Muscle of back (tissue), 3 donors: ENCODE measurements at regions not wholly inside any gene's neighbourhood (a gene's known extent, or its start where the extent isn't known, plus 50 kb on each side); places are given as distances from the start of the nearest gene placed in this dataset.
"Not testable (repeated sequence)": the region's sequence is repeated elsewhere in the genome, so short reads cannot be mapped to it uniquely, and the experiment has no call there.

Experiments
- DNase-seq, 3 donors: peaks; one replicate each; pipeline versions ENCODE4 v3.0.0 to v3.0.0-alpha.2; 2013

DNA sequence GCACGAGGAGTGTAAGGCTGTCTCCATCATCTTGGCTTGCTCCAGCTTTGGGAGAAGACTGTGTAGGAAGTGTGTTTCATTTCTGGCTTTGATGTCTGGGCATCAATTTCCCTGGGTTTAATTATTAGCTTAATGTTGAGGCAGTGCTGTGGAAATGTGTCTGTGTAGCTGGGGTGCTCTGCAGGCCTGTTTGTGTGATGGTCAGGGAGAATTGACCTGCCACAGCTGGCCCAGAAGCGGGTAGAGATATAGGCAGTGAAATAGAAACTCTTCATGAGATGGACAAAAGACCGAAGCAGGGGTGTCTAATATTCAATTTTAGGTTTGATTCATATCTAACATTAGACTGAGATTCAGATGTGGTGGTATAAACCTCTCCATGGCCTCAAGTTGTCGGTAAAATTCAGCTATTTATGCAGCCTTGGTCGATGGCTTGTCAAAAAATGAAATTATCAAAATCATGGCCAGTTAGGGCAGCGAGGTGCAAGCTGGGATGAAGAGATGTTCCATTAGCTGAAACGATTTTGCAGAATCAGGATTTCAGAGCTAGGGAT is 95.3 kb upstream of the SNX9 start:
- DNase-seq, result no peak

DNA sequence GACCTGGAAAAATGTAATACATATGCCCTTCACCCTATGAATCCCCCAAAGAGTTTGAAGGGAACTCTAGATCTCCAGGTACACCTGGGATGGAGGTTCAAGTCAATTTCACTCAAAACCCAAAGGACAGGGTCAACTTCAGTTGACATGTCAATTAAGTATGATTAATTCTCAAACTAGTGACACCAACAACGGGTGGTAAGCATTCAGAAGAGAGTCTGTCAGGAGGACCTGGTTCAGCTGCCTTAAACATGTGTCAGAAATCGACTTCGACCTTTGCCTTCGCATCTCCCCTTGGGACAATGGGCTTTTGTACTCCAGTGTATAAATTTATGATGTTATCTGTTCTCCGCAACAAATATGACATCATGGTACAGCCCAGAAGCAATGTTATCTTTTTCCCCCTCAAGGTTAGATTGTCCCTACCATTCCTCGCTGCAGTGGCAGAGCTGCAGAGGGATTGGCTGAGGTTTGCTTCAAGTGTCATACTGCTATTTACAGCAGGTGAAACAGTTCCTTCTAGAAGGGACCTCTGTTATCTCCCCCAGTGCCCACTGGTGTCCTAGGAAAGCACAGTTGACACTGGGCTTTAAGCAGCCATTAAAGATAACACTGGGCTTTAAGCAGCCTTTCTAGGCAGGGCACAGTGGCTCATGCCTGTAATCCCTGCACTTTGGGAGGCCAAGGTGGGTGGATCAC is 94.7 kb upstream of the SNX9 start:
- DNase-seq, result no peak

GRCh38 chr6:157731221-157731620 is 91.8 kb upstream of the SNX9 start:
- no peak for DNase-seq

GRCh38 chr6:157732007-157732406 is 91.0 kb upstream of the SNX9 start:
- DNase-seq, result no peak

DNA sequence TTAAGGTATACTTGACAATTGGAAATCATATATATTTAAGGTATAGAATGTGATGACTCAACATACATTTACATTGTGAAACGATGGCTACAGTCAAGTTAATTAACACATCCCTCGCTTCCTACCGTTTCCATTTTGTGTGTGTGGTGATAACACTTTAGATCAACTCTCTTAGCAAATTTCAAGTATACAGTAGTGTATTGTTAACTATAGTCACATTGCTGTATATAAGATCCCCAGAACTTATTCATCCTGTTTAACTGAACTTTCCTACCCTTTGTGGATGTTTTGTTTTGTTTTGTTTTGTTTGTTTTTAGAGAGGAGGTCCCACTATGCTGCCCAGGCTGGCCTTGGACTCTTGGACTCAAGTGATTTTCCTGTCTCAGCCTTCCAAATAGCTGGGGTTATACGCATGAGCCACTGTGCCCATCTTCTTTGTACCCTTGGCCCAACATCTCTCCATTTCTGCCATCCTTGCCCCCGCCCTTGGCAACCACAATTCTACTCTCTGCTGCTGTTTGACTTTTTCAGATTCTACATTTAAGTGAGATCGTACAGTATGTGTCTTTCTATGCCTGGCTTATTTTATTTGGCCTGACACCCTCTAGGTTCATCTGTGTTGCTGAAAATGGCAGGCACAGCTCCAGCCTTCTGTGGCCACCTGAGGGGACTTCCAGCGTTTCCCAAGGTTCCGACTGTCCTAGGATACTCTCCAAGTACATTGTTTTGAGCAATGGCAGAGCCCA is 90.5 kb upstream of the SNX9 start:
- no peak for DNase-seq

DNA sequence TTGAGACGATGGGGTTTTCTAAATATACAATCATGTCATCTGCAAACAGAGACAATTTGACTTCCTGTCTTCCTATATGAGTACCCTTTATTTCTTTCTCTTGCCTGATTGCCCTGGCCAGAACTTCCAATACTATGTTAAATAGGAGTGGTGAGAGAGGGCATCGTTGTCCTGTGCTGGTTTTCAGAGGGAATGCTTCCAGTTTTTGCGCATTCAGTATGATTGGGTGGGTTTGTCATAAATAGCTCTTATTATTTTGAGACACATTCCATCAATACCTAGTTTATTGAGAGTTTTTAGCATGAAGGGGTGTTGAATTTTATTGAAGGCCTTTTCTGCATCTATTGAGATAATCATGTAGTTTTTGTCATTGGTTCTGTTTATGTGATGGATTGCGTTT is 86.5 kb upstream of the SNX9 start:
- DNase-seq, result not testable (repeated sequence)

GRCh38 chr6:157741321-157741947 is 81.6 kb upstream of the SNX9 start:
- no peak for DNase-seq

DNA sequence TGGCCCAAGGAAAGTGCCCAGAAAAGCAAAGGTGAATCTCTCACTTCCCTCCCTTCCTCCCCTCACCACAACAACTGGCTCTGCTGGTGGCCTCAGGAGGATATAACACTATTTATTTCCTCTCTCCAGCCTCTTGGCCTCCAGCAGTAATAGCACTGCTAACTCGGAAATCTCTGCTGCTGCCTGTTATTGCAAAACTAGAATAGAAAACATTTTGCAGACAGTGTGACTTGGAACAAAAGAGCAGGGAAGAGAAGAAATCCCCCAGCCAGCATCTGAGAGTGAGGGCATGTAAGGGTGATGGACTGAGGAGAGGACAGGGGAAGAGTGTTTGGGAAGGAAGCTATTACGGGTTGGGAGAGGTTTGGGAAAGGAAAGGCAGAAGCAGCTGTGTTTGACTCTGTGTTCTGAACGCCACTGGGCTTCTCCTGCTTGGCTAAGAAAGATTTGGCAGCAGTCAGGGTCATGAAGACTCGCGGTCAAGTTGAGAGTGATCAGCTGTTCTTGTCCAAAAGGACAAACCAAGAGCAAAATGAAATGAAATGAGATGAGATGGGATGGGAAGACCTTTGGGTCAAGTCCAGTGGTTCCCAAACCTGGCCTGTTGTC is 81.0 kb upstream of the SNX9 start:
- DNase-seq, result peak; percentile 52 to 90 (median 77)

DNA sequence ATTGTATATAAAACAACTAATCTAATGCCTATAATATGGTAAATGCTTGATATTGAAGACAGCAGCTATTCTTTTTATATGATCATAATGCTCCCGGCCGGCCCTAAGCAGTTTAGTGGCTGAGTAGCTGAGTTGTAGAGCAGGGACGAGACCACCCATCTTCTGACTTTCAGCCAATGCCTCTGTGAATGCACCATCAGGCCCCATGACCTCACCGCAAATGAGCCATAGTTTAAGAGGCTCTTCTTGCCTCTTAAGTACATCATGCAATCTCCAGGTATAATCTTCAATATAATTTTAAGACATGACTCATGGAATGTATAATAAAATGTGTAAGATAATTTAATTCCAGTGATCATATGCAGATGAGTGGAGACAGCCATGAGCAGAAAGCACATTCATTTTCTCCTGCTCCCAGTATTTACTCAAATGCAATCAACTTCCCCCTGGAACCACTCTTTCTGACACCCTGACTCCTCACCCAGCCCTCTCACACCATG is 78.9 kb upstream of the SNX9 start:
- DNase-seq, result no peak

- no peak for DNase-seq
Measured at GRCh38 chr6:157746897-157747296, 76.1 kb upstream of the SNX9 start.

DNA sequence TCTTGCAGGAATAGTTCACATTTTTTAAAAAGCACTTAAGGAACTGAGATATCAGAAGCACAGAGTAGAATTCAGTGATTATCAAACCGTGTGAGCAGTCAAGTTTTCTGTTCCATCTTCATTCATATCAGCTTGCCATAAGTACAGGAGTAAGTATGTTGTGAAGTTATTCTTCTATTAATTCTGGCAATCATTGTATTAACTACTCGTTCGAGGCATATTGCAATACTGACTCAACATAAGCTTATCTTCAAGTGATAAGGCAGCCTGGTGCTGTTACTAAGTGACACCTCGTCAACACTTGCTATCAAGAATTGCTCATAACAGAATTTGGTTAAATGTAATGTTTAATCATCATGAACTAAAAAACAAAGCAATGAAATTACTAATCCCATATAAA is 75.7 kb upstream of the SNX9 start:
- no peak for DNase-seq

- no peak for DNase-seq
Measured at GRCh38 chr6:157748839-157749571, 74.0 kb upstream of the SNX9 start.

DNA sequence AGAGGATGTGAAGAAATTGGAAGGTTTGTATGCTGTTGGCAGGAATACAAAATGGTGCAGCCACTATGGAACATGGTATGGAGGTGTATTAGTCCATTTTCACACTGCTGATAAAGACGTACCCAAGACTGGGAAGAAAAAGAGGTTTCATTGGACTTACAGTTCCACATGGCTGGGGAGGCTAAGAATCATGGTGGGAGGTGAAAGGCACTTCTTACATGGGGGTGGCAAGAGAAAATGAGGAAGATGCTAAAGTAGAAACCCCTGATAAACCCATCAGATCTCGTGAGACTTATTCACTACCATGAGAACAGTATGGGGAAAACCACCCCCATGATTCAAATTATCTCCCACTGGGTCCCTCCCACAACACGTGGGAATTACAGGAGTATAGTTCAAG is 72.1 kb upstream of the SNX9 start:
- DNase-seq, result not testable (repeated sequence)

GRCh38 chr6:157751547-157752200 is 71.4 kb upstream of the SNX9 start:
- DNase-seq, result no peak

DNA sequence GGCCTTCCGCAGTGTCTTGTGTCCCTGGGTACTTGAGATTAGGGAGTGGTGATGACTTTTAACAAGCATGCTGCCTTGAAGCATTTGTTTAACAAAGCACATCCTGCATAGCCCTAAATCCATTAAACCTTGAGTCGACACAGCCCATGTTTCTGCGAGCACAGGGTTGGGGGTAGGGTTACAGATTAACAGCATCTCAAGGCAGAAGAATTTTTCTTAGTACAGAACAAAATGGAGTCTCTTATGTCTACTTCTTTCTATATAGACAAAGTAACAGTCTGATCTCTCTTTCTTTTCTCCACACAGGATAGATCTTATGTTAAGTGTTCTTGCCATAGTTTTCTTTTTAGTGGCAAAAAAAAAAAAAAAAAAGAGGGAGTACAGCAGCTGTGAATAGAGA is 70.2 kb upstream of the SNX9 start:
- DNase-seq, result not testable (repeated sequence)

DNA sequence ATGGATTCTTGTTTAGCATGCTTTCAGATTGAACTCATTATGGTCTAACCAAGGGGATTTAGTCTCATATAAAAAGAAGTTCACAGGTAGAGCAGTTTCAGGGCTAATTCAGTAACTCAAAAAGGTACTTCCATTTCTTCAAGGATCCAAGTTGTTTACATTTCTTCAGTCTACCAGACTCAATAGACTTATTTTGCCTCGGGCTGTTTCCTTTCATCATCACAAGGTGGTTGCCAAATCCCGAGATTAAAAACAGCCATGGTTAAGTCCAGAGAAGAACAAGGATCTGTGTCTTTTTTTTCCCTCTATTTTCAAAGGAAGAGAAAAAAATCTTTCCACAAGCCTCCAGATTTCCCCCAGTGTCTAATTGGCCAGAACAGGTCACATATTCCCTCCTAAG is 69.8 kb upstream of the SNX9 start:
- no peak for DNase-seq

DNA sequence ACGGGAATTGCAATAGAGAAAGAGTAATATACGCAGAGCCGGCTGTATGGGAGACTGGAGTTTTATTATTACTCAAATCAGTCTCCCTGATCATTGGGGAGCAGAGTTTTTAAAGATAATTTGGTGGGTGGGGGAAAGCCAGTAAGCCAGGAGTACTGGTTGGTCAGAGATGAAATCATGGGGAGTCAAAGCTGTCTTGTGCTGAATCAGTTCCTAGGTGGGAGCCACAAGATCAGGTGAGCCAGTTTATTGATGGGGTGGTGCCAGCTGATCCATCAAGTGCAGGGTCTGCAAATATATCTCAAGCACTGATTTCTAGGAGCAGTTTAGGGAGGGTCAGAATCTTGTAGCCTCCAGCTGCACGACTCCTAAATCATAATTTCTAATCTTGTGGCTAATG is 69.2 kb upstream of the SNX9 start:
- DNase-seq, result not testable (repeated sequence)

- DNase-seq, result no peak
Measured at GRCh38 chr6:157754351-157754750, 68.7 kb upstream of the SNX9 start.

DNA sequence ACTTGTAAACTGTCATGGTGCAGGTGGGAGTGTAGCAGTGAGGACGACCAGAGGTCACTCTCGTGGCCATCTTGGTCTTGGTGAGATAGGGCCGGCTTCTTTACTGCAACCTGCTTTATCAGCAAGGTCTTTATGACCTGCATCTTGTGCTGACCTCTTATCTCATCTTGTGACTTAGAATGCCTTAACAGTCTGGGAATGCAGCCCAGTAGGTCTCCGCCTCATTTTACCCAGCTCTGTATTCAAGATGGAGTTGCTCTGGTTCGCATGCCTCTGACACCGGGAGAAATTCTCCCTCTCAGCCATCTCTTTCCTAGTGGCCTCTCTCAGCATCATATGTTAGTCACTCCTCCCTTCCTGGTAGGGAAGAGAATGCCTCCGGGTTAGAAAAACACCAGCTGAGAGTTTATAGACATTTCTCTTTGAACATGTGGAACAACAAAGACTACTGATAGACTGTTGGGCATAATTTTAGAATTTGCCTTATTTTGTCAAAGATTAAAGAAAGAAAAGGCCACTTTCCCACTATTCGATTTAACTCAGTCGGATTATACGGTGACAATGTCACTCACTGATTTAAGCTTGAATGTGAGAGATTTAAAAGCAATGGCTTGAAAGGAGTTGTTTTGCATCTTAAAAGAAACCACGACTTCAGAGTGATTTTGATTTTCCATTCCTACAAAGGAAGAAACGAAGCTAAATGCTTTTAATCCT is 67.9 kb upstream of the SNX9 start:
- no peak for DNase-seq

DNA sequence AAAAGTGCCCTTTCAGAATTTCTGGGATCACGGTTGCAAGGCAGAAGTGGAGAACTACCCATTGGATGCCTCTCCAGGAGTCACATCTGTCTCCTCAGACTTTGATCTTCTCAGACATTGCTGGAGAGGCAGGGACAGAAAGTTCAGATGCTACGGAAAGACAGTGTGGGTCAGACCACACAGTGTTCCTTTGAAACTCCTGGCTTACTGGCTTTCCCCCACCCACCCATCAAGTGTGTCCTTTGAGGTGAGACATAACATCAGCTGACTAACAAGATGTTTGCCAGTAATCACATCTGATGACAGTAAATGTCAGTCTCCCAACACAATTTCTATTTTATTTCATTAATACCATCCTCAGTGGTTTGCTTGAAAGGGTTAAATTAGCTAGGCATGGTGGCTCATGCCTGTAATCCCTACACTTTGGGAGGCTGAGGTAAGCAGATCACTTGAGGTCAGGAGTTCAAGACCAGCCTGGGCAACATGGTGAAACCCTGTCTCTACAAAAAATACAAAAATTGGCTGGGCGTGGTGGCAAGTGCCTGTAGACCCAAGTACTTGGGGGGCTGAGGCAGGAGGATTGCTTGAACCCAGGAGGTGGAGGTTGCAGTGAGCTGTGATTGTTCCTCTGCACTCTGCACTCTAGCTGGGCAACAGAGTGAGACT is 67.2 kb upstream of the SNX9 start:
- no peak for DNase-seq
